ENCODE measurements at regions not wholly inside any gene's neighbourhood (a gene's known extent, or its start where the extent isn't known, plus 50 kb on each side); places are given as distances from the start of the nearest gene placed in this dataset.
"Not testable (repeated sequence)": the region's sequence is repeated elsewhere in the genome, so short reads cannot be mapped to it uniquely, and the experiment has no call there.

DNA sequence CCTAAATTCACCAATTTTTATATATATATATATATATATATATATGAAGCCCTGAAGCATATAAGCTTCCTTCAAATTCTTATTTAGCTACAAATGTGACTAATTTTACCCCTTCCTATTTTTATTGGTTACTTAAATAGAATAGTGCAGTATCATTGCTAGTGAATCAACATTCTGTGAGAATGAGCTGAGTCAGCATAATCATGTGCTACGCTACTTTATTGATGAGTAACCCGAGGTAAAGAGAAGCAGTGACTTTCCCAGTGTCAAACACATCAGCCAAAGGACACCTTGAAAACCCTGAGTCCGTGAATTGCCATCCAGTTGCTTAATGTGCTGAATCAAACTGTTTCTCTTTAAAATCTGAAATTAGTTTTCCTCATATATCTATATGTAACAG, 546.2 kb downstream of the DMRTA1 start:
- DNase-seq (ENCODE audit: low read depth): no peak

DNA sequence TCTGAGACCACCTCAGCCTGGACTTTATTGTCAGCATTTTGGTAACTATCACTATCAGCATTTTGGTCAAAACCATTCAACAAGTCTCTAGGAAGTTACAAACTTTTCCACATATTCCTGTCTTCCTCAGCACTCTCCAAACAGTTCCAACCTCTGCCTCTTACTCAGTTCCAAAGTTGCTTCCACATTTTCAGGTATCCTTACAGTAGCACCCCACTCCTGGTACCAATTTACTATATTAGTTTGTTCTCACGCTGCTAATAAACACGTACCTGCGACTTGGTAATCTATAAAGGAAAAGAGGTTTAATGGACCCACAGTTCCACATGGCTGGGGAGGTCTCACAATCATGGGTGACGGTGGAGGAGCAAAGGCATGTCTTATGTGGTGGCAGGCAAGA, 551.3 kb downstream of the DMRTA1 start:
- DNase-seq (ENCODE audit: low read depth): no peak

DNA sequence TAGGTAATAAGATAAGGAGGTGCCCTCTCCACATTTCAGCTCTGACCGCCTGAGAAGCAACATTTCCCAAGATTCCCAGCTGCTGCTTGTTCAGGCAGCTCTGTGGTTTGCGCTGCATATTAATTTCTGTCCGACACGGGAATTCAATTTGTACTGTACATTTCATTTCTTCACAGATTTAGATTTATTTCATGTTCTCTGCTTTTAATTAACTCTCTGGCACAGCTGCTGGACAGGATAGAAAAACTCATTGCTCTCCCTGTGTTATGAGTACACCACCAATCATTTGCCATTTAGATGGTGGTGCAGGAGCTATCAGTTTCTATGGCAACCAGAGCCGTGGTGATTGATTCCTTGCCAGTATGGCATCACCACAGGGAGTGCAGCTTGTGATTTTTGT, 558.5 kb downstream of the DMRTA1 start:
- no peak for DNase-seq (ENCODE audit: low read depth)

GRCh38 chr9:23006127-23006526, 559.5 kb downstream of the DMRTA1 start:
- DNase-seq (ENCODE audit: low read depth): no peak

- DNase-seq (ENCODE audit: low read depth): no peak
Measured at GRCh38 chr9:23011669-23012068, 565.0 kb downstream of the DMRTA1 start.

- no peak for DNase-seq (ENCODE audit: low read depth)
Measured at GRCh38 chr9:23015557-23015956, 568.9 kb downstream of the DMRTA1 start.

DNA sequence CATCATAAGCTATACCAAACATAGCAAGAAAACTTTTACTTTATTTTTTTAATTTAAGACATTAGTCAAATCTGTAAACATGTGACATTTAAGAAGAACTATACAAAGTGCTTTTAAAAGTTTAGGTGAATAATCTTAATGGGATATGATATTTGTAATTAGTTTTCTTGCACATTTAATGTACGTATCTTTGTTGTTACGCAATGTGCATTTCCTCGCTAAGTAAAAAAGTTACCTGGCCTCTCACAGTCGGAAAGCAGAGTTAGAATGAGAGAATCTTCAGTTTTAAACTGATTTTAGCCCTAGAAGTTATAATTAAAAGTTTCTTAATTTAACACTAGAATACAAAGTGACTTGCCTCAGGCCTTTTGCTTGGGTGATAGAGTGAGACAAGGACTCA, 589.8 kb downstream of the DMRTA1 start:
- no peak for DNase-seq (ENCODE audit: low read depth)

DNA sequence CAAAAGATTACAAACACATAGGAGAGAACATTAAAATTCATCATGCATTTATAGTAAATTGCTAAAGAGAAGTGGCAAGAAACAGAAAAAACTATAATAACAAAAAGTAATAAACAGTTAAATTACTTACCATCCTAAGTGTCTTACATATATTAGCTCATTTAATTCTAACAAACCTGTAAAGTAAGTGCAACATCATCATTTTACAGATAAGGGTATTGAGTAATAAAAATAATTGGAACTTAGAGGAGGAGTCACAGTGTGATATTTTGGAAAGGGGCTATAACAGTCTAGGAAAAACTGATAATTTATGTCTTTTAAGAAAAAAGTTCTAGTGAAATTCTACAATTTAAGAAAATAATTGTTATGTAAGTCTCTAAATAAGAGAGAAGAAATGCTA, 592.8 kb downstream of the DMRTA1 start:
- no peak for DNase-seq (ENCODE audit: low read depth)

DNA sequence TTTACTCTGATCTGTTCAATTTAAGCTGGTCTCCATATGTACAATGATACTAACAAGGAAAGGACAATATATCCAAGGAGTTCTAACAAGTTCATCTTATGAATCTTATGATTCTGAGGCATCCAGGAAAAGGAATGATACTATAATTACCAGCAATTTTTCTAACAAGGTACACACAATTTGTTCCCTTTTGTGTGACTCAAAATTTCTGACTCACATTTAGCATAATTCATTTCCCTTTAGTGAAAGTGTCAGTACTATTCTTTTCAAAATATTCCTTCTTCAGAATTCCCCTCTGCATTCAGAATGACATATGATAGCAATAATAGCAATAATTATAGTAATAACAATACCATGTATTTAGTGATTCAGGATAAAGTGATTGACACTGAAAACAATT, 594.8 kb downstream of the DMRTA1 start:
- DNase-seq (ENCODE audit: low read depth): no peak

DNA sequence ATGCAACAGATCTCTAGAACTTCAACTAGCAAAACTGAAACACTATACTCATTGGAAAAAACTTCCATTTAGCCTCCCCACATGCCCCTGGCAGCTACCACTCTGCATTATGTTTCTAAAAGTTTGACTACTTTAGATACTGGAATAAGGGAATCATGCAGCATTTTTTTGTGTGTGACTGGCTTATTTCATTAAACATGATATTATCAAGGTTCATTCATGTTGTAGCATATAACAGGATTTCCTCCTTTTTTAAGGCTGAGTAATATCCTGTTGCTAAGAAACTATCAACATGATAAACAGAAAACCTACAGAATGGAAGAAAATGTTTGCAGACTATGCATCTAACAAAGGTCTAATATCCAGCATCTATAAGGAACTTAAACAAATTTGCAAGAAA, 597.9 kb downstream of the DMRTA1 start:
- no peak for DNase-seq (ENCODE audit: low read depth)

DNA sequence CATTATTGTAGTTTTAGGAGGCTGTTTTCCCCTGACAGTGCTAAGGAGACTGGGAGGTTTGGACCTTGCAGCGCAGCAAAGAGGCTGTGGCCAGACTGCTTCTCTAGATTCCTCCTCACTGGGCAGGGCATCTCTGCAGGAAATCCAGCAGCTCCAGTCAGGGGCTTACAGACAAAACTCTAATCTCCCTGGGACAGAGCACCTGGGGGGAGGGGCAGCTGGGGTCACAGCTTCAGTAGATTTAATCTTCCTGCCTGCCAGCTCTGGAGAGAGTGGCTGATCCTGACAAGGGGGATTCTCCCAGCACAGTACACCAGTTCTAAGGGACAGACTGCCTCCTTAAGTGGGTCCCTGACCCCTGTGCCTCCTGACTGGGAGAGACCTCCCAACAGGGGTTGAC, 599.4 kb downstream of the DMRTA1 start:
- DNase-seq (ENCODE audit: low read depth): not testable (repeated sequence)

GRCh38 chr9:23050548-23050947, 603.9 kb downstream of the DMRTA1 start:
- no peak for DNase-seq (ENCODE audit: low read depth)

DNA sequence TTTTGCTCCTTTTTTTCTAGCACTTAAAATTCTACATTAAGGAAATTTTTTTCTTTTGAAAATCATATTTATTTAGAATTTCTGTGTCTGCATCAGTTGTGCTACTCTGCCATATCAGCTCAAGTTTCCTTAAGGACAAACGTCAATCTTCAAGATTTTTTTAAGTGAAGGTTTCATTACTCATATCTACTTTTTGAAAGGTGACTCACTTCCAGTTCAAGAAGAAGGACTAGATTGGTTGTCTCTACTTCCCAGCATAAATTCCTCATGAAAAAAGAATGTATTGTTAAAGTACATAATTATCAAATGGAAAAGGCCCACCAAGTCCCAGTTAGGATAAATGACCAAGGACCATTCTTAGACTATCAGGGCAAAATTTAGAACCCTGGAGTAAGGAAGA, 626.5 kb downstream of the DMRTA1 start:
- DNase-seq (ENCODE audit: low read depth): no peak

GRCh38 chr9:23079798-23080197, 633.2 kb downstream of the DMRTA1 start:
- no peak for DNase-seq (ENCODE audit: low read depth)

DNA sequence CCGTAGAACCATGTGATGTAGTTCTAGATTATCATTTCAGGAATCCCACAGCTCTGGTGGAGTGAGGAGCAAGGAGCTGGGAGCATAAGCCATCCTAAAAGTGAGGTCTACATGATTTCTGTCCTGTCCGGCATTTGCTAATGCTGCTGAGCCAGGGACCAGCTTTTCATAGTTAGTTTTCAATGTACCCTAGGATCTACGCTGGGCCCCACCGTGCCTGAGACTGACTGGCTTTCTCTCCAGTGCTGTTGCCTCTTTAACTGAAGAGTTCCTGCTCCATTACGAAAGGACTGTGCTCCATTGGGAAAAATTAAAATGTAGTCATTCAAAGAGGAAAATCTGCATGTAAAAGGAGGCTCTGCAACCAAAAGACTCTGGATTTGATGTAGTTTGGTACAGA, 634.8 kb downstream of the DMRTA1 start:
- DNase-seq (ENCODE audit: low read depth): no peak

DNA sequence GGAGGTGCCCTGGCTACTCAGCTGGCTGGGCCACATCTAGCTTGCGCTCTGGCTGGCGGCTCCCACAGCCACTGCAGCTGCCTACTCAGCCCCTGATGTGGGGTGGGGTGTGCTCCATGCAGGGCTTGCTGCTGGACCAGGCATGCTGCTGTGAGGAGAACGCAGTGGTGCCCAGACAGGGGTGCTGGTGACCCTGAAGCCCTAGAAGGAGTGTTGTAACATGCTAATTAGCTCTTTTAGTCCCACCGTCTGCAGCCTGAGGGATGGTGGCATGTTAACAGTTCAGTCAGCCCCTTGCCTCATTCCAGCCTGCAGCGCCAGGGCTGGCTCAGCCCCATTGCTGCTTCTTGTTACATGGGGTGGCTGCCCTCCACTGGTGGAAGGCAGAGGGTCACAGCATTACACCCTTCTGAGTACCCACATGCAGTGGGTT, 642.3 kb downstream of the DMRTA1 start:
- no peak for DNase-seq (ENCODE audit: low read depth)

DNA sequence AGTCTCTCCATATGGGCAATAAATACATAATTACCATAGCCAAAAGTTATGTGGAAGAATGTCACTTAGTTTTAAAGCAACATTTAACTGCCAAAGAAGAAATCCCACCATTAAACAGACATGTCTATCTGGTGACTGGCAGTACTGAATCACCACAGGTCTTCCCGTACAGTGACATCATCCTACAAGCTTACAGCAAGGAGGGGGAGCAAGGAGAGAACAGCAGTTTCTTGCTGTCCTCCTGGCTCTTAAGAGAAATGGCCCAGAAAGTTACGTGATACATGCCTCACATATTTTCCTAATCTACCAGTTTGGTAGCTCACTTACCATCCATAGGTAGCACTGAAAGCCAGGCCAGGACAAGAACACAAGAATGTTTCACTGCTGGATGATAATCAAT, 671.0 kb downstream of the DMRTA1 start:
- DNase-seq (ENCODE audit: low read depth): no peak

DNA sequence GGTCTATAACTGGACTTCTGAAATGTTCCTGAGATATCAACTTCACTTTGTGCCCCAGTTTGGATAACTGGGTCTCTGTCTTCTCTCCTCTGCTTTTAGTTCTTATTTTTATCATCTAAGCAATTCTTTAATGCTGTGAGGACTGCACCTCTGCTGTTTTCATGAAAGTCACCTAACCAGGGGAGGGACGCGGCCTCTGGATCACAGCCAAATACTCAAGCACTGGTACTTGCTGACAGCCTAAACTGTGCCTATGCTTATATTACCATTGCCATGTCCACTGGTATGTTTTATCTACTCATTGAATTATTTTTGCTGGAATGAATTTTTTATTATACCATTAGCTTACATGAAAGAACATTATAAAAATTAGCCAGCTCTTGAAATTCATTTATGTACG, 674.0 kb downstream of the DMRTA1 start:
- no peak for DNase-seq (ENCODE audit: low read depth)

- DNase-seq (ENCODE audit: low read depth): no peak
Measured at GRCh38 chr9:23123048-23123632, 676.5 kb downstream of the DMRTA1 start.

GRCh38 chr9:23145467-23145866, 680.6 kb downstream of the ELAVL2 start:
- DNase-seq (ENCODE audit: low read depth): no peak

DNA sequence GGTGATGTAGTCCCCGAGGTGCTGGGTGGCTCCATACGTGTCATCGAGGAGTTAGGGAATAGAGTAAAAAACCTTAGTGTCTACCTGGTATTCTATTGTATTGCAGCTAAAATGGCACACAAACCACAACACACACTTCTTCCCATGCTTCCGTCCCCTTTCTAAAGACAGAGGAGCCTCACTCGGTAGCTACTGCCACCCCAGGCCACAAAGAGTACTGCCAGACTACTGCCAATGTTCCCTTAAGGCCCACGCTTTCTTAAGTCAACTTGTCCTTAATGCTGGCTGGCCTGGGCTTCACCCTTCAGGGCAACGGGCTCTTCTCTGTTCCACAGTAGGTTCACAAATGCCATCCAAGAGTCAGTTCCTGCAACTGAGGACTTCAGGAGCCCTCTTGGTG, 673.0 kb downstream of the ELAVL2 start:
- no peak for DNase-seq (ENCODE audit: low read depth)

DNA sequence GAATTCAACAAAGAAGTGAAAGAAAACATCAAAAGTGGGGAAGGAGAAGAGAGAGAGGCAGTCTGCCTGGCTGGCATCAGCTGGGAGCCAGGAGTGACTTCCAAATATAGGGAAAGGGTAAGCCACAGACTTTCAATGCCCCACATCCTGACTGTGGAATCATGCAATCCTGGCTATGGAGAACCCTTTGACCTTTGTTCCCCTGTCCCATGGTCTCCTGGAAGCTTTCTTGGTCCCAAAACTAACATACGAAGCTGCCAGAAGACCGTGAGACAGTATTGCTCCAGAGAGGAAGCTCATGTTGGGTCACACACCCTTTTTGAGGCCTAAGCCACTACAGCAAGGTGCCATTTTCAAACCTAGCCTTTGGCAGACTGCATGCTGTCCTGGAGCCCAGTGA, 665.5 kb downstream of the ELAVL2 start:
- no peak for DNase-seq (ENCODE audit: low read depth)

GRCh38 chr9:23160952-23161469, 665.0 kb downstream of the ELAVL2 start:
- no peak for DNase-seq (ENCODE audit: low read depth)

DNA sequence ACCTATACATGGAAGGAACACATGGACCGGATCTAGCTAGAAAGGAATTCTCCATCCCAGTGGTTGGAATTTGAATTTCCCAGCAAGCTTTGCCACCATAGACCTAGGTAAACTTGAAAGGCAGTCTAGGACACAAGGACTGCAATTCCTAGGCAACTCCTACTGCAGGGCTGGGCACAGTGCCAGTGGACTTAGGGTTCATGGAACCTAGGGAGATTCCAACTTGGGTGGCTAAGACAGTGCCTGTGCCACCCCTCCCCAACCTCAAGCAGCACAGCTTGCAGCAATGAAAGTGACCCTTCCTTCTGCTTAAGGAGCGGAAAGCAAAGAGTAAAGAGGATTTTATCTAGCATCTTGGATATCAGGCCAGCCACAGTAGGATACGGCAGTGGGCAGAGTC, 663.3 kb downstream of the ELAVL2 start:
- no peak for DNase-seq (ENCODE audit: low read depth)

DNA sequence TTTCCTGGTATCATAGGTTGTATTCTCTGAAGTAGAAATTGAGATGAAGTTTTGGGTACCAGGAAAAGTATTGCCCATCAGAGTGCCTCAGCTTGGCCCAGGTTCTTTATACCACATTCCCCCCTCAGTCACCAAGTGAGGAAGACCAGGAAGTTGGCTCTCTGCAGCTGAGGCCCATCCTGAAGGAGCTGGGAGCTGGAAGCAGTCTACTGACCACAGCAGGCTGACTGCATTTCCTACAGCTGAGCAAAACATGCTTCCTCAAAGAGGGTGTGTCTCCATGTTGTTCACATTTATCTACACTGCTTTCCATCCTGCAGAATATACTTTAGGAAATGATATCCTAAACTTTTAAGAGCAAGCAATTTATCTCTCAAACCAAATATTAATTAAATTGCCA, 654.6 kb downstream of the ELAVL2 start:
- DNase-seq (ENCODE audit: low read depth): no peak

Data from fibroblast of the conjunctiva (primary cell).